HG03521 (cell line): ENCODE measurements at regions not wholly inside any gene's neighbourhood (a gene's known extent, or its start where the extent isn't known, plus 50 kb on each side); places are given as distances from the start of the nearest gene placed in this dataset.
A peak's percentile ranks its signal among the peaks of the same experiment; 100 is the strongest.
"Not testable (repeated sequence)": the region's sequence is repeated elsewhere in the genome, so short reads cannot be mapped to it uniquely, and the experiment has no call there.

Experiments used
- ATAC-seq: cut with Tn5 transposase; IDR thresholded peaks from one replicate; pipeline ENCODE4 v1.9.1; 2021; ENCODE audit warnings: mild to moderate bottlenecking, moderate library complexity; ENCODE audit not compliant: unreplicated experiment

GRCh38 chr9:75455444-75455921 is 367.2 kb downstream of the OSTF1 start:
- peak; percentile 97 for ATAC-seq

- ATAC-seq: no peak
Measured at GRCh38 chr9:75456698-75457097, 368.4 kb downstream of the OSTF1 start.

GRCh38 chr9:75457474-75458011 is 369.2 kb downstream of the OSTF1 start:
- ATAC-seq: no peak

- not testable (repeated sequence) for ATAC-seq
Measured at GRCh38 chr9:75459311-75459710, 371.0 kb downstream of the OSTF1 start.

GRCh38 chr9:75461183-75461582 is 372.9 kb downstream of the OSTF1 start:
- no peak for ATAC-seq

GRCh38 chr9:75462866-75463265 is 374.6 kb downstream of the OSTF1 start:
- ATAC-seq: no peak

GRCh38 chr9:75463871-75464270 is 375.6 kb downstream of the OSTF1 start:
- ATAC-seq: no peak

- ATAC-seq: no peak
Measured at GRCh38 chr9:75464726-75465125, 376.4 kb downstream of the OSTF1 start.

- ATAC-seq: no peak
Measured at GRCh38 chr9:75467142-75467541, 378.8 kb downstream of the OSTF1 start.

GRCh38 chr9:75471549-75472114 is 383.3 kb downstream of the OSTF1 start:
- ATAC-seq: no peak

GRCh38 chr9:75482566-75482965 is 394.3 kb downstream of the OSTF1 start:
- ATAC-seq: no peak

- ATAC-seq: no peak
Measured at GRCh38 chr9:75483636-75484035, 395.3 kb downstream of the OSTF1 start.

GRCh38 chr9:75487856-75488718 is 399.8 kb downstream of the OSTF1 start:
- no peak for ATAC-seq

GRCh38 chr9:75488719-75489110 is 400.4 kb downstream of the OSTF1 start:
- no peak for ATAC-seq

- no peak for ATAC-seq
Measured at GRCh38 chr9:75490326-75490725, 400.1 kb upstream of the PCSK5 start.

GRCh38 chr9:75491533-75491932 is 398.9 kb upstream of the PCSK5 start:
- ATAC-seq: no peak

GRCh38 chr9:75499812-75500211 is 390.7 kb upstream of the PCSK5 start:
- ATAC-seq: no peak

- no peak for ATAC-seq
Measured at GRCh38 chr9:75500479-75500878, 390.0 kb upstream of the PCSK5 start.

- ATAC-seq: not testable (repeated sequence)
Measured at GRCh38 chr9:75500940-75501339, 389.5 kb upstream of the PCSK5 start.

- ATAC-seq: no peak
Measured at GRCh38 chr9:75504721-75505120, 385.8 kb upstream of the PCSK5 start.

- no peak for ATAC-seq
Measured at GRCh38 chr9:75505654-75506053, 384.8 kb upstream of the PCSK5 start.

- ATAC-seq: no peak
Measured at GRCh38 chr9:75529463-75529862, 361.0 kb upstream of the PCSK5 start.
